ENCODE measurements at regions not wholly inside any gene's neighbourhood (a gene's known extent, or its start where the extent isn't known, plus 50 kb on each side); places are given as distances from the start of the nearest gene placed in this dataset.

- Histone ChIP-seq H2AFZ (ENCODE audit: low read depth, low read length) (no peak overlapping the region), H3K27ac (ENCODE audit: low read length) (no peak overlapping the region), H3K4me3 (ENCODE audit: low read depth in 1 of 2, low read length in 2 of 2) (no peak overlapping the region), H3K4me2 (ENCODE audit: insufficient read depth, low read length) (no peak overlapping the region), H3K4me1 (ENCODE audit: insufficient read depth, low read length) (no peaks in the 10 kb centered on the region), H3K79me2 (ENCODE audit: insufficient read depth, low read length) (no peaks in the 10 kb centered on the region), H3K36me3 (ENCODE audit: insufficient read depth, low read length) (no peaks in the 10 kb centered on the region), H3K27me3 (ENCODE audit: insufficient read depth, low read length, poor library complexity) (no peaks in the 10 kb centered on the region), H4K20me1 (ENCODE audit: insufficient read depth, low read length) (no peaks in the 10 kb centered on the region), H3K9me3 (ENCODE audit: insufficient read depth, low read length, severe bottlenecking) (peaks cover 2% of the 10 kb centered on the region), H3K9ac (ENCODE audit: low read depth, low read length) (no peak overlapping the region)
- no peak for TF ChIP-seq EZH2 (IDR thresholded peaks at IDR 0.05; ENCODE audit: borderline replicate concordance, low read depth, low read length, severe bottlenecking)
- no peak for TF ChIP-seq CTCF (IDR thresholded peaks at IDR 0.05; ENCODE audit: borderline replicate concordance, extremely low read depth, low read length, poor library complexity, severe bottlenecking)
- ATAC-seq (ENCODE audit: insufficient read depth, low read depth), result no peak
- DNase-seq, result no peak
Observed at GRCh38 chr4:126479709-126480108, 1153.0 kb upstream of the INTU start.

- Histone ChIP-seq H3K9ac (ENCODE audit: low read depth, low read length) (no peak overlapping the region), H3K27me3 (ENCODE audit: insufficient read depth, low read length, poor library complexity) (no peaks in the 10 kb centered on the region), H3K4me1 (ENCODE audit: insufficient read depth, low read length) (no peaks in the 10 kb centered on the region), H2AFZ (ENCODE audit: low read depth, low read length) (no peak overlapping the region), H3K4me2 (ENCODE audit: insufficient read depth, low read length) (no peak overlapping the region), H3K9me3 (ENCODE audit: insufficient read depth, low read length, severe bottlenecking) (no peaks in the 10 kb centered on the region), H4K20me1 (ENCODE audit: insufficient read depth, low read length) (no peaks in the 10 kb centered on the region), H3K4me3 (ENCODE audit: low read depth in 1 of 2, low read length in 2 of 2) (no peak overlapping the region), H3K36me3 (ENCODE audit: insufficient read depth, low read length) (no peaks in the 10 kb centered on the region), H3K27ac (ENCODE audit: low read length) (no peak overlapping the region), H3K79me2 (ENCODE audit: insufficient read depth, low read length) (no peaks in the 10 kb centered on the region)
- TF ChIP-seq EZH2 (IDR thresholded peaks at IDR 0.05; ENCODE audit: borderline replicate concordance, low read depth, low read length, severe bottlenecking) (no peak), CTCF (IDR thresholded peaks at IDR 0.05; ENCODE audit: borderline replicate concordance, extremely low read depth, low read length, poor library complexity, severe bottlenecking) (no peak)
- DNase-seq, result no peak
- ATAC-seq (ENCODE audit: insufficient read depth, low read depth), result no peak
Observed at GRCh38 chr4:126482311-126482710, 1150.4 kb upstream of the INTU start.

GRCh38 chr4:126486377-126486776 is 1146.4 kb upstream of the INTU start:
- Histone ChIP-seq H3K79me2 (ENCODE audit: insufficient read depth, low read length) (no peaks in the 10 kb centered on the region), H3K27ac (ENCODE audit: low read length) (no peak overlapping the region)
- no peak for TF ChIP-seq EZH2 (IDR thresholded peaks at IDR 0.05; ENCODE audit: borderline replicate concordance, low read depth, low read length, severe bottlenecking)
- no peak for TF ChIP-seq CTCF (IDR thresholded peaks at IDR 0.05; ENCODE audit: borderline replicate concordance, extremely low read depth, low read length, poor library complexity, severe bottlenecking)

More at GRCh38 chr4:126486377-126486776, 1146.4 kb upstream of the INTU start:
- ATAC-seq (ENCODE audit: insufficient read depth, low read depth) (no peak), DNase-seq (no peak)
- no peak overlapping the region for H2AFZ ChIP-seq (ENCODE audit: low read depth, low read length)
- H3K9ac ChIP-seq (ENCODE audit: low read depth, low read length), result no peak overlapping the region
- no peaks in the 10 kb centered on the region for H3K4me1 ChIP-seq (ENCODE audit: insufficient read depth, low read length)
- no peaks in the 10 kb centered on the region for H4K20me1 ChIP-seq (ENCODE audit: insufficient read depth, low read length)
- H3K27me3 ChIP-seq (ENCODE audit: insufficient read depth, low read length, poor library complexity), result no peaks in the 10 kb centered on the region
- H3K4me2 ChIP-seq (ENCODE audit: insufficient read depth, low read length), result no peak overlapping the region
- H3K9me3 ChIP-seq (ENCODE audit: insufficient read depth, low read length, severe bottlenecking), result no peaks in the 10 kb centered on the region
- H3K4me3 ChIP-seq (ENCODE audit: low read depth in 1 of 2, low read length in 2 of 2), result no peak overlapping the region
- H3K36me3 ChIP-seq (ENCODE audit: insufficient read depth, low read length), result no peaks in the 10 kb centered on the region
